ENCODE measurements at regions not wholly inside any gene's neighbourhood (a gene's known extent, or its start where the extent isn't known, plus 50 kb on each side); places are given as distances from the start of the nearest gene placed in this dataset.
"Not testable (repeated sequence)": the region's sequence is repeated elsewhere in the genome, so short reads cannot be mapped to it uniquely, and the experiment has no call there.

GRCh38 chr7:68038621-68039314 is 1042.1 kb downstream of the TYW1 start:
- DNase-seq: no peak

- no peak for DNase-seq
Measured at GRCh38 chr7:68041554-68041953, 1044.9 kb downstream of the TYW1 start.

GRCh38 chr7:68043546-68043945 is 1046.9 kb downstream of the TYW1 start:
- DNase-seq: no peak

- DNase-seq: no peak
Measured at GRCh38 chr7:68050627-68051026, 1054.0 kb downstream of the TYW1 start.

GRCh38 chr7:68058014-68058413 is 1061.4 kb downstream of the TYW1 start:
- no peak for DNase-seq

GRCh38 chr7:68063171-68063570 is 1066.5 kb downstream of the TYW1 start:
- DNase-seq: no peak

GRCh38 chr7:68065581-68065980 is 1068.9 kb downstream of the TYW1 start:
- DNase-seq: no peak

- DNase-seq: no peak
Measured at GRCh38 chr7:68067845-68068244, 1071.2 kb downstream of the TYW1 start.

- no peak for DNase-seq
Measured at GRCh38 chr7:68070992-68071391, 1074.4 kb downstream of the TYW1 start.

GRCh38 chr7:68073701-68074100 is 1077.1 kb downstream of the TYW1 start:
- DNase-seq: no peak

GRCh38 chr7:68074242-68074641 is 1077.6 kb downstream of the TYW1 start:
- no peak for DNase-seq

GRCh38 chr7:68078157-68078710 is 1081.6 kb downstream of the TYW1 start:
- DNase-seq: no peak

GRCh38 chr7:68082066-68082960 is 1085.7 kb downstream of the TYW1 start:
- DNase-seq: not testable (repeated sequence)

- DNase-seq: not testable (repeated sequence)
Measured at GRCh38 chr7:68082961-68083657, 1086.5 kb downstream of the TYW1 start.

GRCh38 chr7:68087401-68087800 is 1090.8 kb downstream of the TYW1 start:
- no peak for DNase-seq

- DNase-seq: no peak
Measured at GRCh38 chr7:68088879-68089278, 1092.2 kb downstream of the TYW1 start.

GRCh38 chr7:68090256-68090655 is 1093.6 kb downstream of the TYW1 start:
- not testable (repeated sequence) for DNase-seq

GRCh38 chr7:68103319-68103718 is 1106.7 kb downstream of the TYW1 start:
- no peak for DNase-seq

GRCh38 chr7:68107261-68107660 is 1110.6 kb downstream of the TYW1 start:
- DNase-seq: no peak

- no peak for DNase-seq
Measured at GRCh38 chr7:68107968-68108367, 1111.3 kb downstream of the TYW1 start.

GRCh38 chr7:68109299-68109698 is 1112.7 kb downstream of the TYW1 start:
- no peak for DNase-seq

- no peak for DNase-seq
Measured at GRCh38 chr7:68119411-68119810, 1122.8 kb downstream of the TYW1 start.

GRCh38 chr7:68121056-68121455 is 1124.4 kb downstream of the TYW1 start:
- no peak for DNase-seq
